Bronchial epithelial cell (primary cell): ENCODE measurements at regions not wholly inside any gene's neighbourhood (a gene's known extent, or its start where the extent isn't known, plus 50 kb on each side); places are given as distances from the start of the nearest gene placed in this dataset.
"Not testable (repeated sequence)": the region's sequence is repeated elsewhere in the genome, so short reads cannot be mapped to it uniquely, and the experiment has no call there.

ENCODE experiments used
- DNase-seq: peaks from one replicate; pipeline ENCODE4 v3.0.0-alpha.2; 2010; ENCODE audit warnings: low read depth
- FAIRE-seq: peaks from 2 replicates; lab custom pipeline; 2011; peaks lifted over from hg19 to GRCh38; lab: Jason Lieb, UNC
- H3K27me3 ChIP-seq: 2 replicates; pipeline ENCODE4 v1.5.1; 2011; ENCODE audit warnings: low read length; ENCODE audit not compliant: control insufficient read depth, insufficient read depth
- H3K36me3 ChIP-seq: 2 replicates; pipeline ENCODE4 v1.5.1; 2011; ENCODE audit warnings: low read length; ENCODE audit not compliant: control insufficient read depth, insufficient read depth
- H3K4me3 ChIP-seq: 2 replicates; pipeline ENCODE4 v1.5.1; 2011; ENCODE audit warnings: mild to moderate bottlenecking, low read depth, low read length, control low read depth
- TF ChIP-seq, protein P1 (sequence below): IDR thresholded peaks from 2 replicates; pipeline ENCODE4 v1.5.1; 2011; ENCODE audit warnings: mild to moderate bottlenecking, moderate library complexity, low read length, control low read depth, inconsistent platforms; ENCODE audit not compliant: insufficient read depth, severe bottlenecking

DNA sequence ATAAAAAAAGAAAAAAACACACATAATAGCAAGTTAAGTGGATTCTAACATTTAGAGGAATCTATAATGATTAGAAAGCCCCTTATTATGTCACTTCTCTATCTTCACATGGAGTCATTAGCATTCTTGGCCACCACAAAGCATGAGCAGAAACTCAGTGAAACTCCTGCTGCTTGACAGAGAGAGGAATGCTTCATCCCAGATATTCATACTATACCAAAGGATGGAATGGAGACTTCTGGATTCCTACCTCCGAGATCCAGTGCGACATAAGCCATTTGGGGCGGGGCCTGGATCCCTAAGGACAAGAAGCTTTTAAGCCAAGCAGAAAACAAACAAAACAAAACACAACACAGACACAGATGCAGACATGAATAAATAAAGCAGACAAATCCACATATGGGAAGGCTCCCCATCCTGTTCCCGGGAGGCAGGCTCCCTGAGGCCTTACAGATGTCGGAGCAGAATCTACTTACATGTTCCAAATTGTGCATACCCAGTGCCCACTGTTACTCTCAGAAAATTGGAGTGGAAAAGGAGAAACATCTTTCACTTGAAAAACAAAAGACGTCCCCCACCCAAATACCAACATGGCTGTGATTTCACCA, 727.3 kb downstream of the MAFB start:
- TF ChIP-seq, protein P1, sequence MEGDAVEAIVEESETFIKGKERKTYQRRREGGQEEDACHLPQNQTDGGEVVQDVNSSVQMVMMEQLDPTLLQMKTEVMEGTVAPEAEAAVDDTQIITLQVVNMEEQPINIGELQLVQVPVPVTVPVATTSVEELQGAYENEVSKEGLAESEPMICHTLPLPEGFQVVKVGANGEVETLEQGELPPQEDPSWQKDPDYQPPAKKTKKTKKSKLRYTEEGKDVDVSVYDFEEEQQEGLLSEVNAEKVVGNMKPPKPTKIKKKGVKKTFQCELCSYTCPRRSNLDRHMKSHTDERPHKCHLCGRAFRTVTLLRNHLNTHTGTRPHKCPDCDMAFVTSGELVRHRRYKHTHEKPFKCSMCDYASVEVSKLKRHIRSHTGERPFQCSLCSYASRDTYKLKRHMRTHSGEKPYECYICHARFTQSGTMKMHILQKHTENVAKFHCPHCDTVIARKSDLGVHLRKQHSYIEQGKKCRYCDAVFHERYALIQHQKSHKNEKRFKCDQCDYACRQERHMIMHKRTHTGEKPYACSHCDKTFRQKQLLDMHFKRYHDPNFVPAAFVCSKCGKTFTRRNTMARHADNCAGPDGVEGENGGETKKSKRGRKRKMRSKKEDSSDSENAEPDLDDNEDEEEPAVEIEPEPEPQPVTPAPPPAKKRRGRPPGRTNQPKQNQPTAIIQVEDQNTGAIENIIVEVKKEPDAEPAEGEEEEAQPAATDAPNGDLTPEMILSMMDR: no peak
- Histone ChIP-seq H3K36me3 (no peaks in the 10 kb centered on the region), H3K4me3 (no peak overlapping the region), H3K27me3 (no peaks in the 10 kb centered on the region)
- FAIRE-seq (no peak), DNase-seq (no peak)

DNA sequence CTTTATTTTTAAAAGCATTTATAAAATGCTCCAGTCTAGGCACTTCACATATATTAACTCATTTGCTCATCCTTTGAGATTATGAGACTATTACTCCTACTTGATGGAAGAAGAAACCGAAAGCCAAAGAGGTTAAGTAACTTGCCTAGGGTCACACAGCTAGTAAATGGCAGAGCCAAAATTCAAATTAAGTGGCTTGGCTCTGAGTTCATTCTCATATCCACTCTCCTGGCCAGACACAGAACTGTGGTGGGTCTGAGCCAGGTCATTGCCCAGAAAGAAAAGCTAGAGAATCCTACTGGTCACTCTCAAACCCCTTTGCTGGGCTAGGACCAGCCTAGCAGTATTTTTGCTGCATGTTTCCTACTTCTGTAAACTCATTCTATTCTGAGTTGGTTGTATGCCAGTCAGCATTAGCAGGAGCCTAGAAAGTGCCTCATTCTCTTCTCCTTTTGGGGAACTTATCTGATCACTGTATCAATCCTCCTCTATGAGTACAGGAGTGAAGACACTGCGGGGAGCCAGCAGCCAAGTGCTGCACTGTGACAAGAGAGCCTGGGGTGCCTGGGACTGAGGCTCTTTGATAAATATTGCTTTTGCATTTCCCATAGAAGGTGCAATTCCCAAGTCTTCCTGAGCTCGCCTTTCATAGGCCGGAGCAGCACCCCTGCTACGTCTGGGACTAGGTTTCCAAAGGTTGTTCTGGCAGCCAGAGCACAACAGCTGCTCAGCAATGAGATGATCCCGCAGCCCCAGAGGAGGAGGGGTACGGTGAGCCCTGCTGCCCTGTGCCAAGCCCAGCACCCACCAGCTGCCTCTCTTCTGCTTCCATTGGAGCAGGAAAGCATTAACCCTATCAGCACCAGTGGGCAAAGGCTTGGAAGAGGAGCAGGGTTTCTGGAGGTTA, 728.3 kb downstream of the MAFB start:
- FAIRE-seq (no peak), DNase-seq (no peak)
- Histone ChIP-seq H3K27me3 (no peaks in the 10 kb centered on the region), H3K36me3 (no peaks in the 10 kb centered on the region), H3K4me3 (no peak overlapping the region)
- TF ChIP-seq, protein P1: no peak

DNA sequence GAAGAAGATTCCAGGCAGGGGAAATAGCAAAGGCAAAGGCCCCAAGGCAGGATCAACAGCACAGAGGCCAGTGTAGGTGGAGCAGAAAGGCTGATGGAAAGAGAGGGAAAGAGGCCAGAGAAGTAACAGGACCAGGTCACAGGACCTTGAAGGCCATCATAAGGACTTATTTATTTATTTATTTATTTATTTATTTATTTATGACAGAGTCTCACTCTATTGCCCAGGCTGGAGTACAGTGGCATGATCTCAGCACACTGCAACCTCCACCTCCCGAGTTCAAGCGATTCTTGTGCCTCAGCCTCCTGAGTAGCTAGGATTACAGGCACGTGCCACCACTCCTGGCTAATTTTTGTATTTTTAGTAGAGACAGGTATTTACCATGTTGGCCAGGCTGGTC, 731.1 kb downstream of the MAFB start:
- FAIRE-seq: not testable (repeated sequence)

DNA sequence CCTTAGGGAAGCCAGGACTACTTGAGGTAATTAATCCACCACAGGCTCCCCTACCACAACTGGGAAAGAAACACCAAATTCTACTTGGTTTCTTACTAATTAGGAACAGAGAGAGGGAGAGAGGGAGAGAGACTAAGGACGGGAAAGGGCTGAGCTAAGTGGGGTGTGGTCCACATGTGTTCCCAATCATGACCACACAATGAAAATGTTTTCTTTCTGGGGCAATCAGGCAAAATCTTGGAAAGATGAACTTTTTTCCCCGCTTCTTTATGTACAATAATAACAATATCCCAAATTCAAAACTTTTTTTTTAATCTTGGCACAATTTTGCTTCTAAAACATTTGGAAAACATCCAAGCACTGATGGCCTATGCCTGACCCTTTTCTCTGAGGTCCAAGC, 734.4 kb downstream of the MAFB start:
- no peak for FAIRE-seq
- DNase-seq: no peak
- Histone ChIP-seq H3K4me3 (no peak overlapping the region), H3K27me3 (no peaks in the 10 kb centered on the region), H3K36me3 (no peaks in the 10 kb centered on the region)
- TF ChIP-seq, protein P1: no peak

More for the DNA sequence above, 731.1 kb downstream of the MAFB start:
- DNase-seq, H3K27me3 ChIP-seq, H3K4me3 ChIP-seq, H3K36me3 ChIP-seq: not testable (repeated sequence)

DNA sequence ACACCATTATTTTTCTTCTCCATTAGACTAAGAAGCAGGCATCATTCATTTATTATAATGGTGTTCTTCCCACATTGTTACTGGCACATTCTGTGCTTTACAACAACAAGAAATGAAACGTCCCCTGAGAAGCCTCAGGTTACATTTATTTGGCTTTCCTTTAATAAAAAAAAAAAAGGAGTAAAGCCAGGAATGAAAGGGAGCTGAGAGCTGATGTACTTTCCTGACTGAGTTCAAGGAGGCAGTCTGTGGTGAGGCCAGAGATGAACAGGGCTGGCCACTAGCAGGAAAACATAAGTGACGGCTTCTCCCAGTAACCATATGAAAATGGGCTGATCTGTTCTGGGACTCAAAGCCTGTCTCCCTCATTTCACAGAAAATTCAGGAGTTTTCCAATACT, 742.1 kb downstream of the MAFB start:
- H3K36me3 ChIP-seq: no peaks in the 10 kb centered on the region
- no peaks in the 10 kb centered on the region for H3K27me3 ChIP-seq
- TF ChIP-seq, protein P1: no peak
- H3K4me3 ChIP-seq: no peak overlapping the region
- FAIRE-seq: no peak
- DNase-seq: no peak

DNA sequence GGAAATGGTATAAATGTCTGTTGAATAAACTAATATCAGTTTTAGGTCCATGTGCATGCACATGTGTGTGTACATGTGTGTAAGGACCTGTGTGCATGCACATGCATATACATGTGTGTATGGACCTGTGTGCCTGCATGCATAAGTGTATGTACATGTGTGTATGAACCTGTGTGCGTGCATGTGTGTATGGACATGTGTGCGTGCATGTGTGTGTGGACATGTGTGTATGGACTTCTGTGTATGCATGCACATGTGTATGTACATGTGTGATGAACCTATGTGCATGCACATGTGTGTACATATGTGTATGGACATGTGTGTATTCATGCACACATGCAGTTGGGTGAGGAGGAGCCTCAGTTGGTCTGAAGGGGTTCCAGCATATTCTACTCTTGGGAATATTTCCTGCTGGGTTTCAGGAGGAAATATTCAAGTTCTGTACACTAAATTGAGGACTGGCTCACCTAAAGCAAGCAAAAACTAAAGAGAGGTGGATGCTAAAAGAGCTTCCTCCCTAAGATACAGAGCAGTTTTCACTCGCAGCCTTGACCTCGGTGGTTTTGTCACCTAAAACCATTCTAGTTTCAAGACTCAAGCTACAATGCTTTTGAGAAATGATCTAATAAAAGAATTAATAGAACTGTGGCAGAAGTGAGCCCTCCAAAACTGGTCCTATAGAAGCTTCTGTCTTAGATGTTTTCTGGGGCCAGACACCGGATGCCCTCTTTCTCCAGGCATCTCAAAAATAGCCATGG, 742.8 kb downstream of the MAFB start:
- Histone ChIP-seq H3K36me3 (no peaks in the 10 kb centered on the region), H3K27me3 (no peaks in the 10 kb centered on the region), H3K4me3 (no peak overlapping the region)
- TF ChIP-seq, protein P1: no peak
- FAIRE-seq: peak; percentile 84
- DNase-seq: no peak
